Ovary (tissue), 3 donors: ENCODE measurements at regions not wholly inside any gene's neighbourhood (a gene's known extent, or its start where the extent isn't known, plus 50 kb on each side); places are given as distances from the start of the nearest gene placed in this dataset.

Source experiments
- CTCF ChIP-seq, 3 donors: fragments of 450-650 bp in 2 of 3; fragments of 200-600 bp in 1 of 3; IDR thresholded peaks; one replicate each; pipeline versions ENCODE4 v1.5.1 to v1.8.0; 2016 to 2022; ENCODE audit warnings: antibody characterized with exemption in 3 of 3, mild to moderate bottlenecking in 1 of 3
- EP300 ChIP-seq: sonication (generic); formaldehyde crosslinking; IDR thresholded peaks from one replicate; pipeline ENCODE4 v1.6.1; 2017; ENCODE audit warnings: antibody characterized with exemption
- POLR2A ChIP-seq: fragments of 450-650 bp; IDR thresholded peaks from one replicate; pipeline ENCODE4 v1.6.1; 2017; ENCODE audit warnings: antibody characterized with exemption, mild to moderate bottlenecking, moderate library complexity
- donor health status: DM: no; HTN: no; CAD: no.

- TF ChIP-seq CTCF (IDR thresholded peaks at IDR 0.05) (no peak), POLR2A (no peak), EP300 (no peak)
Measured at GRCh38 chr3:35223632-35224394, 415.5 kb upstream of the ARPP21 start.
